ENCODE measurements at regions not wholly inside any gene's neighbourhood (a gene's known extent, or its start where the extent isn't known, plus 50 kb on each side); places are given as distances from the start of the nearest gene placed in this dataset.

DNA sequence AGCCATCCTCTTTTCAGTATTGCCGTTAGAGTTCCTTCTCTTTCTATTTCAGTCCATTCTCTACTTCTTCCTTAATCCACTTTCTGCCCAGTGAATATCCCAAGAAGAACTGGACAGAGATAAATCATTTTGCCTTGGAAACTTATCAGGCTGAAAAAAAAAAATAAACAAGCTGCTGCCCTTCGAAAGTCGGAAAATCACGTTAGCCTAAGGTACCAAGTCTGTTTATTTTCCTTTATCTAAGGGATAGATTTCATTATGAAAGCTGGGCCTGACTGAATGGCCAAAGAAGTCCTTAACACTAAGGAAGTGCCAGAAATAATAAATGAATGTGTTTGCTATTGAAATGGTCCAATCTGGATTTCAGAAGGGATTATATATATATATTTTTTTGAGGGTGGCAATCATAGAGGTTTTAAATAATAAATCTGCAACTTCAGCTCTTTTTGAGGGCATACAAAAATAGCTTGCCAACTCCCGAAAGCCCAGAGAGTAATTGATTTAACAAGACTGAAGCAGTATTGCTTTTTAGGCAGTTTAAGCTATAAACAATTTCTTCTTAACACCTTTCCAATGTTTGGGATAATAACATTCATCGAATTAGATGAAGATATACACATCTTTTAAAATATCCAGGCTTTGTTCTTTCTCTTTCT, 127.0 kb upstream of the STMND1 start:
- H3K9me3 ChIP-seq (ENCODE audit: low read length), result no peaks in the 10 kb centered on the region
- no peaks in the 10 kb centered on the region for H3K9me2 ChIP-seq (ENCODE audit: insufficient read depth, low read length)
- H3K79me2 ChIP-seq (replicated peaks; ENCODE audit: insufficient read depth, low read length), result no peaks in the 10 kb centered on the region
- TF ChIP-seq MXI1 (conservative IDR thresholded peaks at IDR 0.05; ENCODE audit: poor library complexity, severe bottlenecking), result no peak
- peaks cover 5% of the 10 kb centered on the region for H3F3A ChIP-seq (ENCODE audit: insufficient read depth, low read length, poor library complexity, severe bottlenecking)
- H3K4me2 ChIP-seq (ENCODE audit: low read length), result peak overlapping the region; percentile 1
- no peaks in the 10 kb centered on the region for H3K36me3 ChIP-seq (ENCODE audit: insufficient read depth, low read length)
- H2AFZ ChIP-seq (ENCODE audit: low read depth, low read length), result no peak overlapping the region
- H3K27ac ChIP-seq (ENCODE audit: low read length), result peak overlapping the region; percentile 87
- H4K20me1 ChIP-seq (ENCODE audit: insufficient read depth), result no peaks in the 10 kb centered on the region
- H3K27me3 ChIP-seq (ENCODE audit: insufficient read depth, low read depth, low read length), result no peaks in the 10 kb centered on the region
- peak overlapping the region; percentile 46 for H3K4me3 ChIP-seq (ENCODE audit: low read length)
- H3K9ac ChIP-seq (ENCODE audit: low read length), result peak overlapping the region; percentile 48

GRCh38 chr6:16974387-16974673, 127.5 kb upstream of the STMND1 start:
- TF ChIP-seq, protein P1, sequence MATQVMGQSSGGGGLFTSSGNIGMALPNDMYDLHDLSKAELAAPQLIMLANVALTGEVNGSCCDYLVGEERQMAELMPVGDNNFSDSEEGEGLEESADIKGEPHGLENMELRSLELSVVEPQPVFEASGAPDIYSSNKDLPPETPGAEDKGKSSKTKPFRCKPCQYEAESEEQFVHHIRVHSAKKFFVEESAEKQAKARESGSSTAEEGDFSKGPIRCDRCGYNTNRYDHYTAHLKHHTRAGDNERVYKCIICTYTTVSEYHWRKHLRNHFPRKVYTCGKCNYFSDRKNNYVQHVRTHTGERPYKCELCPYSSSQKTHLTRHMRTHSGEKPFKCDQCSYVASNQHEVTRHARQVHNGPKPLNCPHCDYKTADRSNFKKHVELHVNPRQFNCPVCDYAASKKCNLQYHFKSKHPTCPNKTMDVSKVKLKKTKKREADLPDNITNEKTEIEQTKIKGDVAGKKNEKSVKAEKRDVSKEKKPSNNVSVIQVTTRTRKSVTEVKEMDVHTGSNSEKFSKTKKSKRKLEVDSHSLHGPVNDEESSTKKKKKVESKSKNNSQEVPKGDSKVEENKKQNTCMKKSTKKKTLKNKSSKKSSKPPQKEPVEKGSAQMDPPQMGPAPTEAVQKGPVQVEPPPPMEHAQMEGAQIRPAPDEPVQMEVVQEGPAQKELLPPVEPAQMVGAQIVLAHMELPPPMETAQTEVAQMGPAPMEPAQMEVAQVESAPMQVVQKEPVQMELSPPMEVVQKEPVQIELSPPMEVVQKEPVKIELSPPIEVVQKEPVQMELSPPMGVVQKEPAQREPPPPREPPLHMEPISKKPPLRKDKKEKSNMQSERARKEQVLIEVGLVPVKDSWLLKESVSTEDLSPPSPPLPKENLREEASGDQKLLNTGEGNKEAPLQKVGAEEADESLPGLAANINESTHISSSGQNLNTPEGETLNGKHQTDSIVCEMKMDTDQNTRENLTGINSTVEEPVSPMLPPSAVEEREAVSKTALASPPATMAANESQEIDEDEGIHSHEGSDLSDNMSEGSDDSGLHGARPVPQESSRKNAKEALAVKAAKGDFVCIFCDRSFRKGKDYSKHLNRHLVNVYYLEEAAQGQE (IDR thresholded peaks at IDR 0.05; ENCODE audit: borderline replicate concordance), result peak; percentile 100
- TF ChIP-seq POLR2AphosphoS5 (IDR thresholded peaks at IDR 0.05) (peak; percentile 85), SMC3 (conservative IDR thresholded peaks at IDR 0.05; ENCODE audit: poor library complexity) (no peak), EP300 (conservative IDR thresholded peaks at IDR 0.05; ENCODE audit: poor library complexity, severe bottlenecking) (peak; percentile 90), TAF1 (IDR thresholded peaks at IDR 0.05; ENCODE audit: low read depth) (no peak), MXI1 (conservative IDR thresholded peaks at IDR 0.05; ENCODE audit: poor library complexity, severe bottlenecking) (no peak), EZH2 (IDR thresholded peaks at IDR 0.05; ENCODE audit: borderline replicate concordance, insufficient read depth, low read length, poor library complexity, severe bottlenecking) (no peak), RAD21 (conservative IDR thresholded peaks at IDR 0.05) (peak; percentile 35)
- TF ChIP-seq, protein P2, sequence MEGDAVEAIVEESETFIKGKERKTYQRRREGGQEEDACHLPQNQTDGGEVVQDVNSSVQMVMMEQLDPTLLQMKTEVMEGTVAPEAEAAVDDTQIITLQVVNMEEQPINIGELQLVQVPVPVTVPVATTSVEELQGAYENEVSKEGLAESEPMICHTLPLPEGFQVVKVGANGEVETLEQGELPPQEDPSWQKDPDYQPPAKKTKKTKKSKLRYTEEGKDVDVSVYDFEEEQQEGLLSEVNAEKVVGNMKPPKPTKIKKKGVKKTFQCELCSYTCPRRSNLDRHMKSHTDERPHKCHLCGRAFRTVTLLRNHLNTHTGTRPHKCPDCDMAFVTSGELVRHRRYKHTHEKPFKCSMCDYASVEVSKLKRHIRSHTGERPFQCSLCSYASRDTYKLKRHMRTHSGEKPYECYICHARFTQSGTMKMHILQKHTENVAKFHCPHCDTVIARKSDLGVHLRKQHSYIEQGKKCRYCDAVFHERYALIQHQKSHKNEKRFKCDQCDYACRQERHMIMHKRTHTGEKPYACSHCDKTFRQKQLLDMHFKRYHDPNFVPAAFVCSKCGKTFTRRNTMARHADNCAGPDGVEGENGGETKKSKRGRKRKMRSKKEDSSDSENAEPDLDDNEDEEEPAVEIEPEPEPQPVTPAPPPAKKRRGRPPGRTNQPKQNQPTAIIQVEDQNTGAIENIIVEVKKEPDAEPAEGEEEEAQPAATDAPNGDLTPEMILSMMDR (IDR thresholded peaks at IDR 0.05; ENCODE audit: poor library complexity, severe bottlenecking), result peak; percentile 4
- no peaks in the 10 kb centered on the region for H3K9me2 ChIP-seq (ENCODE audit: insufficient read depth, low read length)
- no peaks in the 10 kb centered on the region for H3K36me3 ChIP-seq (ENCODE audit: insufficient read depth, low read length)
- no peak overlapping the region for H2AFZ ChIP-seq (ENCODE audit: low read depth, low read length)
- H3K79me2 ChIP-seq (replicated peaks; ENCODE audit: insufficient read depth, low read length), result no peaks in the 10 kb centered on the region
- H3K27ac ChIP-seq (ENCODE audit: low read length), result peak overlapping the region; percentile 87
- peak overlapping the region; percentile 48 for H3K9ac ChIP-seq (ENCODE audit: low read length)
- H3K4me2 ChIP-seq (ENCODE audit: low read length), result peak overlapping the region; percentile 1
- H3K27me3 ChIP-seq (ENCODE audit: insufficient read depth, low read depth, low read length), result no peaks in the 10 kb centered on the region
- no peaks in the 10 kb centered on the region for H3K9me3 ChIP-seq (ENCODE audit: low read length)
- H3F3A ChIP-seq (ENCODE audit: insufficient read depth, low read length, poor library complexity, severe bottlenecking), result peaks cover 5% of the 10 kb centered on the region
- peak overlapping the region; percentile 46 for H3K4me3 ChIP-seq (ENCODE audit: low read length)
- H4K20me1 ChIP-seq (ENCODE audit: insufficient read depth), result no peaks in the 10 kb centered on the region
